Spleen (tissue), 7 donors: ENCODE measurements at regions not wholly inside any gene's neighbourhood (a gene's known extent, or its start where the extent isn't known, plus 50 kb on each side); places are given as distances from the start of the nearest gene placed in this dataset.

Source experiments
- CTCF ChIP-seq, 11 experiments: fragments of 200-600 bp in 7 of 11; fragments of 450-650 bp in 4 of 11; sonication (generic) in 4 of 11; IDR thresholded peaks in 8 of 11; conservative IDR thresholded peaks in 3 of 11; 1 replicate in 7 of 11; 2 replicates in 4 of 11; pipeline versions ENCODE4 v1.4.0 to v1.8.0; 2016 to 2021; ENCODE audit warnings: antibody characterized with exemption in 11 of 11, inconsistent platforms in 4 of 11, mild to moderate bottlenecking in 1 of 11
- POLR2A ChIP-seq, 3 donors: fragments of 450-650 bp; IDR thresholded peaks; one replicate each; pipeline ENCODE4 v1.5.1; 2017; ENCODE audit warnings: antibody characterized with exemption in 3 of 3, mild to moderate bottlenecking in 1 of 3
- POLR2AphosphoS5 ChIP-seq, 3 donors: sonication (generic); formaldehyde crosslinking; IDR thresholded peaks; one replicate each; pipeline ENCODE4 v1.5.1; 2017; ENCODE audit warnings: antibody characterized with exemption in 3 of 3
- donor health status: DM: no; HTN: no; CAD: no; lungs with moderate emphysema.
- donor health status: DM: no; HTN: no; CAD: no.
- donor health status: DM: no; HTN: no; CAD: no.

- TF ChIP-seq POLR2A (IDR thresholded peaks at IDR 0.05) = no peak
- TF ChIP-seq CTCF (IDR thresholded peaks at IDR 0.05 in 8 of 11, conservative IDR thresholded peaks at IDR 0.05 in 3 of 11) = no peak
- no peak for TF ChIP-seq POLR2AphosphoS5 (IDR thresholded peaks at IDR 0.05)
Measured at GRCh38 chr9:107759009-107759822, 269.6 kb upstream of the KLF4 start.
